ENCODE measurements at regions not wholly inside any gene's neighbourhood (a gene's known extent, or its start where the extent isn't known, plus 50 kb on each side); places are given as distances from the start of the nearest gene placed in this dataset.

- TF ChIP-seq, protein P1, sequence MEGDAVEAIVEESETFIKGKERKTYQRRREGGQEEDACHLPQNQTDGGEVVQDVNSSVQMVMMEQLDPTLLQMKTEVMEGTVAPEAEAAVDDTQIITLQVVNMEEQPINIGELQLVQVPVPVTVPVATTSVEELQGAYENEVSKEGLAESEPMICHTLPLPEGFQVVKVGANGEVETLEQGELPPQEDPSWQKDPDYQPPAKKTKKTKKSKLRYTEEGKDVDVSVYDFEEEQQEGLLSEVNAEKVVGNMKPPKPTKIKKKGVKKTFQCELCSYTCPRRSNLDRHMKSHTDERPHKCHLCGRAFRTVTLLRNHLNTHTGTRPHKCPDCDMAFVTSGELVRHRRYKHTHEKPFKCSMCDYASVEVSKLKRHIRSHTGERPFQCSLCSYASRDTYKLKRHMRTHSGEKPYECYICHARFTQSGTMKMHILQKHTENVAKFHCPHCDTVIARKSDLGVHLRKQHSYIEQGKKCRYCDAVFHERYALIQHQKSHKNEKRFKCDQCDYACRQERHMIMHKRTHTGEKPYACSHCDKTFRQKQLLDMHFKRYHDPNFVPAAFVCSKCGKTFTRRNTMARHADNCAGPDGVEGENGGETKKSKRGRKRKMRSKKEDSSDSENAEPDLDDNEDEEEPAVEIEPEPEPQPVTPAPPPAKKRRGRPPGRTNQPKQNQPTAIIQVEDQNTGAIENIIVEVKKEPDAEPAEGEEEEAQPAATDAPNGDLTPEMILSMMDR (IDR thresholded peaks at IDR 0.05): no peak
- TF ChIP-seq POLR2A (IDR thresholded peaks at IDR 0.05): no peak
Measured at GRCh38 chr13:87810391-87810801, 139.2 kb downstream of the SLITRK5 start.
